Epithelial cell of proximal tubule (primary cell): ENCODE measurements at regions not wholly inside any gene's neighbourhood (a gene's known extent, or its start where the extent isn't known, plus 50 kb on each side); places are given as distances from the start of the nearest gene placed in this dataset.

Source experiments
- DNase-seq: peaks from one replicate; pipeline ENCODE4 v3.0.0-alpha.2; 2011; ENCODE audit warnings: low read depth
- H3K4me3 ChIP-seq: 2 replicates; pipeline ENCODE4 v1.5.1; 2011; ENCODE audit warnings: low read depth, mild to moderate bottlenecking, low read length
- CTCF ChIP-seq: conservative IDR thresholded peaks from 2 replicates; pipeline ENCODE4 v1.5.1; 2012; ENCODE audit warnings: low read depth, mild to moderate bottlenecking, low read length

GRCh38 chr12:64997858-64998257 is 123.2 kb downstream of the WIF1 start:
- no peak for TF ChIP-seq CTCF
- no peak for DNase-seq
- H3K4me3 ChIP-seq: no peak overlapping the region

GRCh38 chr12:64998371-64999147 is 122.5 kb downstream of the WIF1 start:
- H3K4me3 ChIP-seq: no peak overlapping the region
- TF ChIP-seq CTCF: no peak
- peak; percentile 19 for DNase-seq

GRCh38 chr12:64999148-64999425 is 122.0 kb downstream of the WIF1 start:
- no peak for DNase-seq
- no peak for TF ChIP-seq CTCF

More at GRCh38 chr12:64999148-64999425, 122.0 kb downstream of the WIF1 start:
- H3K4me3 ChIP-seq: no peak overlapping the region
